HCT116 (cell line): ENCODE measurements at regions not wholly inside any gene's neighbourhood (a gene's known extent, or its start where the extent isn't known, plus 50 kb on each side); places are given as distances from the start of the nearest gene placed in this dataset.

Experiments
- ATAC-seq: fragments of 200-7000 bp; cut with Tn5 transposase; 2 replicates; pipeline ENCODE4 v1.9.1; 2020; ENCODE audit warnings: mild to moderate bottlenecking, moderate library complexity
- BruUV-seq: library from RNA; stranded (reverse); fragments of 400-500 nt; replicated peaks from 2 replicates; lab custom pipeline; 2021; lab: Mats Ljungman, UMichigan
- CTCF ChIA-PET: fragments of 300-600 bp; sonication (Branson Sonifier 250); formaldehyde crosslinking; loops from one replicate; lab custom pipeline; 2021; ENCODE audit warnings: antibody characterized with exemption; lab: Charles Lee
- POLR2A ChIA-PET: fragments of 300-600, 350-600 bp; sonication (Branson Sonifier 250); formaldehyde crosslinking; loops from one replicate; lab custom pipeline; 2021; ENCODE audit warnings: antibody characterized with exemption; lab: Charles Lee
- RAD21 ChIA-PET, 2 experiments: fragments of 300-600 bp; sonication (Branson Sonifier 250); formaldehyde crosslinking; loops; one replicate each; lab custom pipeline; 2023; ENCODE audit warnings: low total read pairs in 2 of 2; ENCODE audit not compliant: uncharacterized antibody in 2 of 2, unreplicated experiment in 2 of 2, low non-redundant PET in 1 of 2; lab: Charles Lee
- DNase-seq: peaks from one replicate; pipeline ENCODE4 v3.0.0-alpha.2; 2010; ENCODE audit warnings: low read depth, low spot score
- H2AFZ ChIP-seq: fragments of 200-600 bp; shearing (Covaris generic), sonication (generic); 2 replicates; pipeline ENCODE4 v1.6.1; 2017; ENCODE audit warnings: low read depth, mixed run types, mixed read lengths, antibody characterized with exemption, low read length; ENCODE audit not compliant: poor library complexity, severe bottlenecking
- H3K27ac ChIP-seq: 2 replicates; pipeline ENCODE4 v1.5.1; 2012; ENCODE audit warnings: low read depth, low read length
- H3K27me3 ChIP-seq: fragments of 200-600 bp; sonication (generic); 2 replicates; pipeline ENCODE4 v1.6.1; 2016; ENCODE audit warnings: mixed run types, low read length, mixed read lengths; ENCODE audit not compliant: insufficient read depth
- H3K36me3 ChIP-seq, 2 experiments: fragments of 200-500 bp in 1 of 2; fragments of 200-600 bp in 1 of 2; sonication (Bioruptor generic) in 1 of 2; sonication (generic) in 1 of 2; 2 replicates each; pipeline versions ENCODE4 v1.5.1 to v1.6.1; 2014 to 2016; ENCODE audit warnings: low read length in 2 of 2, inconsistent platforms in 1 of 2, mixed read lengths in 1 of 2, mixed run types in 1 of 2; ENCODE audit not compliant: insufficient read depth in 2 of 2, control insufficient read depth in 1 of 2
- H3K4me1 ChIP-seq, 2 experiments: fragments of 200-600 bp in 1 of 2; sonication (generic) in 1 of 2; 2 replicates each; pipeline versions ENCODE4 v1.5.1 to v1.6.1; 2012 to 2017; ENCODE audit warnings: low read length in 2 of 2, inconsistent platforms in 1 of 2, mild to moderate bottlenecking in 1 of 2, mixed read lengths in 1 of 2, mixed run types in 1 of 2, moderate library complexity in 1 of 2; ENCODE audit not compliant: insufficient read depth in 2 of 2, control insufficient read depth in 1 of 2
- H3K4me2 ChIP-seq: fragments of 200-600 bp; sonication (generic); 2 replicates; pipeline ENCODE4 v1.6.1; 2017; ENCODE audit warnings: mixed run types, low read length, mixed read lengths
- H3K4me3 ChIP-seq, 2 experiments: fragments of 200-600 bp in 1 of 2; sonication (generic) in 1 of 2; replicated peaks in 1 of 2; 2 replicates each; pipeline ENCODE4 v1.5.1; 2011 to 2016; ENCODE audit warnings: low read length in 2 of 2, control low read depth in 1 of 2, low read depth in 1 of 2, mild to moderate bottlenecking in 1 of 2, mixed read lengths in 1 of 2, mixed run types in 1 of 2
- H3K79me2 ChIP-seq: fragments of 200-600 bp; sonication (generic); 2 replicates; pipeline ENCODE4 v1.6.1; 2017; ENCODE audit warnings: mild to moderate bottlenecking, mixed run types, low read length, moderate library complexity, mixed read lengths; ENCODE audit not compliant: insufficient read depth
- H3K9ac ChIP-seq: fragments of 200-600 bp; sonication (generic); 2 replicates; pipeline ENCODE4 v1.6.1; 2016; ENCODE audit warnings: low read length, mixed read lengths
- H3K9me2 ChIP-seq: fragments of 200-600 bp; sonication (generic), shearing (Covaris generic); 2 replicates; pipeline ENCODE4 v1.6.1; 2017; ENCODE audit warnings: mixed run types, mild to moderate bottlenecking, moderate library complexity; ENCODE audit not compliant: insufficient read depth
- H3K9me3 ChIP-seq, 2 experiments: fragments of 200-500 bp in 1 of 2; fragments of 200-600 bp in 1 of 2; sonication (Bioruptor generic) in 1 of 2; sonication (generic) in 1 of 2; 2 replicates each; pipeline ENCODE4 v1.6.1; 2014 to 2017; ENCODE audit warnings: low read length in 2 of 2, mixed read lengths in 2 of 2, inconsistent platforms in 1 of 2, low read depth in 1 of 2, mild to moderate bottlenecking in 1 of 2, mixed run types in 1 of 2, moderate library complexity in 1 of 2; ENCODE audit not compliant: control insufficient read depth in 1 of 2, insufficient read depth in 1 of 2
- H4K20me1 ChIP-seq: fragments of 200-600 bp; sonication (generic), shearing (Covaris generic); 2 replicates; pipeline ENCODE4 v1.6.1; 2017; ENCODE audit warnings: mixed run types, mild to moderate bottlenecking, moderate library complexity; ENCODE audit not compliant: insufficient read depth
- ATF3 ChIP-seq: IDR thresholded peaks from 2 replicates; pipeline ENCODE4 v1.6.1; 2012
- CBX3 ChIP-seq: IDR thresholded peaks from 2 replicates; pipeline ENCODE4 v1.6.1; 2012; ENCODE audit warnings: low read depth
- CEBPB ChIP-seq: IDR thresholded peaks from 2 replicates; pipeline ENCODE4 v1.6.1; 2012; ENCODE audit warnings: low read depth
- CTCF ChIP-seq, 3 experiments: fragments of 200-600 bp in 1 of 3; sonication (generic) in 1 of 3; IDR thresholded peaks in 2 of 3; conservative IDR thresholded peaks in 1 of 3; 2 replicates each; pipeline ENCODE4 v1.5.1; 2012 to 2017; ENCODE audit warnings: low read depth in 2 of 3, low read length in 2 of 3, antibody characterized with exemption in 1 of 3, borderline replicate concordance in 1 of 3, control low read depth in 1 of 3, mild to moderate bottlenecking in 1 of 3, mixed read lengths in 1 of 3, mixed run types in 1 of 3, moderate library complexity in 1 of 3; ENCODE audit not compliant: insufficient read depth in 1 of 3
- EGR1 ChIP-seq: IDR thresholded peaks from 2 replicates; pipeline ENCODE4 v1.6.1; 2012; ENCODE audit warnings: low read depth
- ELF1 ChIP-seq: IDR thresholded peaks from 2 replicates; pipeline ENCODE4 v1.6.1; 2012; ENCODE audit warnings: low read depth, borderline replicate concordance
- EZH2phosphoT487 ChIP-seq: fragments of 200-600 bp; IDR thresholded peaks from 2 replicates; pipeline ENCODE4 v1.6.1; 2018; ENCODE audit warnings: antibody characterized with exemption, borderline replicate concordance
- JUND ChIP-seq: IDR thresholded peaks from 2 replicates; pipeline ENCODE4 v1.6.1; 2012
- POLR2A ChIP-seq: IDR thresholded peaks from 2 replicates; pipeline ENCODE4 v1.7.0; 2011; ENCODE audit warnings: borderline replicate concordance; ENCODE audit not compliant: insufficient read depth, insufficient read length; ENCODE audit errors: extremely low read depth
- POLR2AphosphoS5 ChIP-seq: IDR thresholded peaks from 2 replicates; pipeline ENCODE4 v1.6.1; 2011; ENCODE audit warnings: mild to moderate bottlenecking, low read depth, low read length, moderate library complexity
- REST ChIP-seq: IDR thresholded peaks from 2 replicates; pipeline ENCODE4 v1.6.1; 2012; ENCODE audit warnings: low read depth
- SIN3A ChIP-seq: IDR thresholded peaks from 2 replicates; pipeline ENCODE4 v1.6.1; 2012; ENCODE audit warnings: low read depth
- SP1 ChIP-seq: IDR thresholded peaks from 2 replicates; pipeline ENCODE4 v1.6.1; 2012; ENCODE audit warnings: low read depth
- SRF ChIP-seq: IDR thresholded peaks from 2 replicates; pipeline ENCODE4 v1.6.1; 2012; ENCODE audit warnings: low read depth
- ZBTB33 ChIP-seq: IDR thresholded peaks from 2 replicates; pipeline ENCODE4 v1.6.1; 2011; ENCODE audit warnings: mild to moderate bottlenecking, low read length, moderate library complexity; ENCODE audit not compliant: insufficient replicate concordance; ENCODE audit errors: extremely low read depth
- ZFX ChIP-seq: fragments of 450-650 bp; IDR thresholded peaks from 2 replicates; pipeline ENCODE4 v1.6.1; 2017
- ZNF274 ChIP-seq: fragments of 200-500 bp; sonication (Bioruptor generic); IDR thresholded peaks from 2 replicates; pipeline ENCODE4 v1.6.1; 2014; ENCODE audit warnings: mild to moderate bottlenecking, low read depth, low read length, inconsistent platforms
- intact Hi-C: fragments of 100-400 bp; cut with micrococcal nuclease; formaldehyde crosslinking; loops from 2 replicates; pipeline ENCODE4 v1.10.0; 2022

GRCh38 chr1:36540056-36540455 lies 57.3 kb upstream of the CSF3R start:
- BruUV-seq = no TSS peak

More at GRCh38 chr1:36540056-36540455, 57.3 kb upstream of the CSF3R start:
- DNase-seq = no peak
- ChIA-PET POLR2A (no interaction called here), RAD21 (no interaction called here), CTCF (no interaction called here)
- Histone ChIP-seq H3K4me3 (no peak overlapping the region), H3K79me2 (no peaks in the 10 kb centered on the region), H3K4me1 (no peaks in the 10 kb centered on the region), H3K9ac (no peak overlapping the region), H4K20me1 (no peaks in the 10 kb centered on the region), H3K27me3 (peaks cover 6% of the 10 kb centered on the region; the same call in 1 of the 2 replicates), H3K9me3 (no peaks in the 10 kb centered on the region), H3K9me2 (no peaks in the 10 kb centered on the region), H3K27ac (no peak overlapping the region), H2AFZ (no peak overlapping the region), H3K4me2 (no peak overlapping the region), H3K36me3 (no peaks in the 10 kb centered on the region)
- intact Hi-C loops = no loop called here
- TF ChIP-seq CBX3 (no peak), CEBPB (no peak), ELF1 (no peak), ZBTB33 (no peak), POLR2AphosphoS5 (no peak), SRF (no peak), JUND (no peak), REST (no peak), EGR1 (no peak), SP1 (no peak), EZH2phosphoT487 (no peak), CTCF (IDR thresholded peaks at IDR 0.05 in 2 of 3, conservative IDR thresholded peaks at IDR 0.05 in 1 of 3; ENCODE audit: borderline replicate concordance in 1 of 3, insufficient read depth in 1 of 3, low read depth in 2 of 3, low read length in 2 of 3) (no peak), ZFX (no peak), POLR2A (no peak), SIN3A (no peak), ZNF274 (no peak), ATF3 (no peak)
- no peak for ATAC-seq
